GM12872 (cell line): ENCODE measurements at regions not wholly inside any gene's neighbourhood (a gene's known extent, or its start where the extent isn't known, plus 50 kb on each side); places are given as distances from the start of the nearest gene placed in this dataset.

ENCODE experiments used
- CTCF ChIP-seq: IDR thresholded peaks from 3 replicates; pipeline ENCODE4 v1.5.1; 2011; ENCODE audit warnings: low read depth, mild to moderate bottlenecking, low read length, moderate library complexity; ENCODE audit not compliant: insufficient read depth

- no peak for TF ChIP-seq CTCF
Measured at GRCh38 chr16:79362300-79362970, 238.1 kb downstream of the MAF start.

GRCh38 chr16:79361132-79361751 lies 239.3 kb downstream of the MAF start:
- TF ChIP-seq CTCF, result no peak

GRCh38 chr16:79360267-79360666 lies 240.3 kb downstream of the MAF start:
- TF ChIP-seq CTCF, result no peak

GRCh38 chr16:79359082-79359481 lies 241.5 kb downstream of the MAF start:
- TF ChIP-seq CTCF, result no peak

- TF ChIP-seq CTCF, result no peak
Measured at GRCh38 chr16:79358188-79358587, 242.3 kb downstream of the MAF start.

- TF ChIP-seq CTCF, result no peak
Measured at GRCh38 chr16:79355600-79356358, 244.8 kb downstream of the MAF start.

GRCh38 chr16:79351927-79352326 lies 248.6 kb downstream of the MAF start:
- TF ChIP-seq CTCF, result no peak
